Lower leg skin (tissue), 3 donors: ENCODE measurements at regions not wholly inside any gene's neighbourhood (a gene's known extent, or its start where the extent isn't known, plus 50 kb on each side); places are given as distances from the start of the nearest gene placed in this dataset.

Experiments used
- CTCF ChIP-seq, 3 donors: fragments of 450-650 bp; IDR thresholded peaks; one replicate each; pipeline ENCODE4 v1.5.1; 2016; ENCODE audit warnings: antibody characterized with exemption in 3 of 3, mild to moderate bottlenecking in 3 of 3, moderate library complexity in 2 of 3
- POLR2A ChIP-seq, 2 donors: fragments of 450-650 bp; IDR thresholded peaks; one replicate each; pipeline ENCODE4 v1.6.1; 2016 to 2017; ENCODE audit warnings: antibody characterized with exemption in 2 of 2, mild to moderate bottlenecking in 1 of 2, moderate library complexity in 1 of 2

- TF ChIP-seq CTCF (IDR thresholded peaks at IDR 0.05) (no peak), POLR2A (IDR thresholded peaks at IDR 0.05) (no peak)
These were observed 323.5 kb downstream of the VPS13C start for GRCh38 chr15:61736790-61737189.
